Endothelial cell of umbilical vein (primary cell): ENCODE measurements at regions not wholly inside any gene's neighbourhood (a gene's known extent, or its start where the extent isn't known, plus 50 kb on each side); places are given as distances from the start of the nearest gene placed in this dataset.
"Not testable (repeated sequence)": the region's sequence is repeated elsewhere in the genome, so short reads cannot be mapped to it uniquely, and the experiment has no call there.

Experiments used
- EZH2 ChIP-seq: IDR thresholded peaks from 2 replicates; pipeline ENCODE4 v1.6.1; 2012; ENCODE audit warnings: borderline replicate concordance, low read depth, mild to moderate bottlenecking, moderate library complexity, low read length, inconsistent platforms; ENCODE audit not compliant: severe bottlenecking
- FOS ChIP-seq: IDR thresholded peaks from 2 replicates; pipeline ENCODE4 v1.6.1; 2011; ENCODE audit warnings: mild to moderate bottlenecking, low read length, moderate library complexity, borderline replicate concordance; ENCODE audit not compliant: insufficient read depth
- GATA2 ChIP-seq: IDR thresholded peaks from 2 replicates; pipeline ENCODE4 v1.7.0; 2011; ENCODE audit warnings: low read depth, mild to moderate bottlenecking, moderate library complexity, mixed read lengths, low read length; ENCODE audit not compliant: insufficient read length, insufficient read depth
- JUN ChIP-seq: IDR thresholded peaks from 2 replicates; pipeline ENCODE4 v1.6.1; 2011; ENCODE audit warnings: borderline replicate concordance, low read depth; ENCODE audit not compliant: insufficient read length, insufficient read depth
- MYC ChIP-seq: IDR thresholded peaks from one replicate; pipeline ENCODE4 v1.6.1; 2011; ENCODE audit warnings: mild to moderate bottlenecking, low read depth, low read length
- POLR2A ChIP-seq: IDR thresholded peaks from 2 replicates; pipeline ENCODE4 v1.6.1; 2012; ENCODE audit warnings: low read depth, mild to moderate bottlenecking, control low read depth, low read length
- POLR2AphosphoS5 ChIP-seq: IDR thresholded peaks from 2 replicates; pipeline ENCODE4 v1.6.1; 2012; ENCODE audit warnings: low read depth, mild to moderate bottlenecking, control low read depth, low read length, moderate library complexity; ENCODE audit not compliant: insufficient read depth
- TF ChIP-seq, protein P1 (sequence below): IDR thresholded peaks from 2 replicates; pipeline ENCODE4 v1.6.1; 2011; ENCODE audit not compliant: insufficient read depth, insufficient read length
- TF ChIP-seq, protein P2 (sequence below), 2 donors: IDR thresholded peaks; 1 replicate in 1 of 2; 2 replicates in 1 of 2; pipeline ENCODE4 v1.5.1; 2011; ENCODE audit warnings: low read length in 2 of 2, mild to moderate bottlenecking in 2 of 2, moderate library complexity in 2 of 2, control low read depth in 1 of 2, inconsistent platforms in 1 of 2, low read depth in 1 of 2; ENCODE audit not compliant: insufficient read depth in 1 of 2; ENCODE audit errors: extremely low read depth in 1 of 2

DNA sequence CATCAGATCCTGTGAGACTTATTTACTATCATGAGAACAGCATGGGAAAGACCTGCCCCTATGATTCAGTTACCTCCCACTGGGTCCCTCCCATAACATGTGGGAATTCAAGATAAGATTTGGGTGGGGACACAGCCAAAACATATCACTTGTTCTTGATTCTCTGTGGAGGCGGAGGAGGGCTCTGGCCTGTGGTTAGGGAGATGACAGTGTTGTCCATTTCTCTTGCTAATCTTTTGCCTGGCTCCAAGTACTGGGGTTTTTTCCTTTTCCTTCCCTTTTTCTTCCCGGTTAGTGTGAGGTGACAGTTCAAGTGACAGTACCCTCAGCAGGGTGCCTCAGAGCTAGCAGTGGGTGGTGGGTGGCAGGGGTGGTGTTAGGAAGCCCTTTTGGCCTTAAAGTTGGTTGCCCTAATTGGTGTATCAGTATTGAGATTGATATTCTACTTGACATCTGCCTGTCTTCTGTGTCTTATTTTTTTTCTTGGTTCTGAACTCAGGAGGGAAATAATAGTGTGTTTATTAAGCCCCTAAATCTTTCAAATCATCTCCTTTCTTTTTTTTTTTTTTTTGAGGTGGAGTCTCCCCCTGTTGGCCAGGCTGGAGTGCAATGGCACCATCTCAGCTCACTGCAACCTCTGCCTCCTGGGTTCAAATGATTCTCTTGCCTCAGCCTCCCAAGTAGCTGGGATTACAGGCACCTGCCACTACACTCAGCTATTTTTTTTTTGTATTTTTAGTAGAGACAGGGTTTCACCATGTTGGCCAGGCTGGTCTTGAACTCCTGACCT, 192.0 kb downstream of the ASB1 start:
- not testable (repeated sequence) for TF ChIP-seq POLR2A, GATA2, EZH2, POLR2AphosphoS5, FOS, JUN, MYC
- TF ChIP-seq, protein P1, sequence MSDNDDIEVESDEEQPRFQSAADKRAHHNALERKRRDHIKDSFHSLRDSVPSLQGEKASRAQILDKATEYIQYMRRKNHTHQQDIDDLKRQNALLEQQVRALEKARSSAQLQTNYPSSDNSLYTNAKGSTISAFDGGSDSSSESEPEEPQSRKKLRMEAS = not testable (repeated sequence)
- TF ChIP-seq, protein P2, sequence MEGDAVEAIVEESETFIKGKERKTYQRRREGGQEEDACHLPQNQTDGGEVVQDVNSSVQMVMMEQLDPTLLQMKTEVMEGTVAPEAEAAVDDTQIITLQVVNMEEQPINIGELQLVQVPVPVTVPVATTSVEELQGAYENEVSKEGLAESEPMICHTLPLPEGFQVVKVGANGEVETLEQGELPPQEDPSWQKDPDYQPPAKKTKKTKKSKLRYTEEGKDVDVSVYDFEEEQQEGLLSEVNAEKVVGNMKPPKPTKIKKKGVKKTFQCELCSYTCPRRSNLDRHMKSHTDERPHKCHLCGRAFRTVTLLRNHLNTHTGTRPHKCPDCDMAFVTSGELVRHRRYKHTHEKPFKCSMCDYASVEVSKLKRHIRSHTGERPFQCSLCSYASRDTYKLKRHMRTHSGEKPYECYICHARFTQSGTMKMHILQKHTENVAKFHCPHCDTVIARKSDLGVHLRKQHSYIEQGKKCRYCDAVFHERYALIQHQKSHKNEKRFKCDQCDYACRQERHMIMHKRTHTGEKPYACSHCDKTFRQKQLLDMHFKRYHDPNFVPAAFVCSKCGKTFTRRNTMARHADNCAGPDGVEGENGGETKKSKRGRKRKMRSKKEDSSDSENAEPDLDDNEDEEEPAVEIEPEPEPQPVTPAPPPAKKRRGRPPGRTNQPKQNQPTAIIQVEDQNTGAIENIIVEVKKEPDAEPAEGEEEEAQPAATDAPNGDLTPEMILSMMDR (IDR thresholded peaks at IDR 0.05; ENCODE audit: extremely low read depth in 1 of 2, insufficient read depth in 1 of 2, low read depth in 1 of 2, low read length in 2 of 2) = not testable (repeated sequence)
